ENCODE measurements at regions not wholly inside any gene's neighbourhood (a gene's known extent, or its start where the extent isn't known, plus 50 kb on each side); places are given as distances from the start of the nearest gene placed in this dataset.

DNA sequence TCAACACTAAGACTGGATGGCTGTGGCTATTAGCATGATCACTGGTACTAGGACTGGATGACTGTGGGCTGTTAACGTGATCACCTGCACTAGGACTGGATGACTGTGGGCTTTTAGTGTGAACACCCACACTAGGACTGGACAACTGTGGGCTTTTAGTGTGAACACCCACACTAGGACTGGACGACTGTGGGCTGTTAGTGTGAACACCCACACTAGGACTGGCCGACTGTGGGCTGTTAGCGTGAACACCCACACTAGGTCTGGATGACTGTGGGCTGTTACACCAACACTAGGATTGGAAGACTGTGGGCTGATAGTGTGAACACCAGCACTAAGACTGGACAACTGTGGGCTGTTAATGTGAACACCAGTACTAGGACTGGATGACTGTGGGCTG, 329.2 kb downstream of the OSTF1 start:
- TF ChIP-seq, protein P1, sequence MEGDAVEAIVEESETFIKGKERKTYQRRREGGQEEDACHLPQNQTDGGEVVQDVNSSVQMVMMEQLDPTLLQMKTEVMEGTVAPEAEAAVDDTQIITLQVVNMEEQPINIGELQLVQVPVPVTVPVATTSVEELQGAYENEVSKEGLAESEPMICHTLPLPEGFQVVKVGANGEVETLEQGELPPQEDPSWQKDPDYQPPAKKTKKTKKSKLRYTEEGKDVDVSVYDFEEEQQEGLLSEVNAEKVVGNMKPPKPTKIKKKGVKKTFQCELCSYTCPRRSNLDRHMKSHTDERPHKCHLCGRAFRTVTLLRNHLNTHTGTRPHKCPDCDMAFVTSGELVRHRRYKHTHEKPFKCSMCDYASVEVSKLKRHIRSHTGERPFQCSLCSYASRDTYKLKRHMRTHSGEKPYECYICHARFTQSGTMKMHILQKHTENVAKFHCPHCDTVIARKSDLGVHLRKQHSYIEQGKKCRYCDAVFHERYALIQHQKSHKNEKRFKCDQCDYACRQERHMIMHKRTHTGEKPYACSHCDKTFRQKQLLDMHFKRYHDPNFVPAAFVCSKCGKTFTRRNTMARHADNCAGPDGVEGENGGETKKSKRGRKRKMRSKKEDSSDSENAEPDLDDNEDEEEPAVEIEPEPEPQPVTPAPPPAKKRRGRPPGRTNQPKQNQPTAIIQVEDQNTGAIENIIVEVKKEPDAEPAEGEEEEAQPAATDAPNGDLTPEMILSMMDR (IDR thresholded peaks at IDR 0.05 in 4 of 5, conservative IDR thresholded peaks at IDR 0.05 in 1 of 5) = no peak
- TF ChIP-seq POLR2A (IDR thresholded peaks at IDR 0.05) = no peak
